Keratinocyte (primary cell): ENCODE measurements at regions not wholly inside any gene's neighbourhood (a gene's known extent, or its start where the extent isn't known, plus 50 kb on each side); places are given as distances from the start of the nearest gene placed in this dataset.
"Not testable (repeated sequence)": the region's sequence is repeated elsewhere in the genome, so short reads cannot be mapped to it uniquely, and the experiment has no call there.

Source experiments
- EZH2 ChIP-seq: IDR thresholded peaks from one replicate; pipeline ENCODE4 v1.6.1; 2012; ENCODE audit warnings: inconsistent platforms, mild to moderate bottlenecking, low read length, moderate library complexity
- TF ChIP-seq, protein P1 (sequence below), 3 experiments: IDR thresholded peaks in 1 of 3; conservative IDR thresholded peaks in 1 of 3; optimal IDR thresholded peaks in 1 of 3; 2 replicates in 2 of 3; 3 replicates in 1 of 3; pipeline versions ENCODE3 to v1.5.1; 2011; ENCODE audit warnings: low read length in 3 of 3, mild to moderate bottlenecking in 3 of 3, moderate library complexity in 2 of 3, control low read depth in 1 of 3, inconsistent platforms in 1 of 3; ENCODE audit not compliant: insufficient read depth in 2 of 3; ENCODE audit errors: extremely low read depth in 1 of 3

DNA sequence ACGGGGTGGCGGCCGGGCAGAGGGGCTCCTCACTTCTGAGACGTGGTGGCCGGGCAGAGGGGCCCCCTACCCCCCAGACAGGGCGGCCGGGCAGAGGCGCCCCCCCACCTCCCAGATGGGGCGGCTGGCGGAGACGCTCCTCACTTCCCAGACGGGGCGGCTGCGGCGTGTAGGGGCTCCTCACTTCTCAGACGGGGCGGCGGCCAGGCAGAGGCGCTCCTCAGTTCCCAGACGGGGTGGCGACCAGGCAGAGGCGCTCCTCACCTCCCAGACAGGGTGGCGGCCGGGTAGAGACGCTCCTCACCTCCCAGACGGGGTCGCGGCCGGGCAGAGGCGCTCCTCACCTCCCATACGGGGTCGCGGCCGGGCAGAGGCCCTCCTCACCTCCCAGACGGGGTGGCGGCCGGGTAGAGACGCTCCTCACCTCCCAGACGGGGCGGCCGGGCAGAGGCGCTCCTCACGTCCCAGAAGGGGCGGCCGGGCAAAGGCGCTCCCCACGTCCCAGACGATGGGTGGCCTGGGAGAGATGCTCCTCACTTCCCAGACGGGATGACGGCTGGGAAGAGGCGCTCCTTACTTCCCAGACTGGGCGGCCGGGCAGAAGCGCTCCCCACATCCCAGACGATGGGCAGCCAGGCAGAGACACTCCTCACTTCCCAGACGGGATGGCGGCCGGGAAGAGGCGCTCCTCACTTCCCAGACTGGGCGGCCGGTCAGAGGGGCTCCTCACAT is 536.6 kb upstream of the TUSC1 start:
- TF ChIP-seq, protein P1, sequence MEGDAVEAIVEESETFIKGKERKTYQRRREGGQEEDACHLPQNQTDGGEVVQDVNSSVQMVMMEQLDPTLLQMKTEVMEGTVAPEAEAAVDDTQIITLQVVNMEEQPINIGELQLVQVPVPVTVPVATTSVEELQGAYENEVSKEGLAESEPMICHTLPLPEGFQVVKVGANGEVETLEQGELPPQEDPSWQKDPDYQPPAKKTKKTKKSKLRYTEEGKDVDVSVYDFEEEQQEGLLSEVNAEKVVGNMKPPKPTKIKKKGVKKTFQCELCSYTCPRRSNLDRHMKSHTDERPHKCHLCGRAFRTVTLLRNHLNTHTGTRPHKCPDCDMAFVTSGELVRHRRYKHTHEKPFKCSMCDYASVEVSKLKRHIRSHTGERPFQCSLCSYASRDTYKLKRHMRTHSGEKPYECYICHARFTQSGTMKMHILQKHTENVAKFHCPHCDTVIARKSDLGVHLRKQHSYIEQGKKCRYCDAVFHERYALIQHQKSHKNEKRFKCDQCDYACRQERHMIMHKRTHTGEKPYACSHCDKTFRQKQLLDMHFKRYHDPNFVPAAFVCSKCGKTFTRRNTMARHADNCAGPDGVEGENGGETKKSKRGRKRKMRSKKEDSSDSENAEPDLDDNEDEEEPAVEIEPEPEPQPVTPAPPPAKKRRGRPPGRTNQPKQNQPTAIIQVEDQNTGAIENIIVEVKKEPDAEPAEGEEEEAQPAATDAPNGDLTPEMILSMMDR (optimal IDR thresholded peaks at IDR 0.05 in 1 of 3, IDR thresholded peaks at IDR 0.05 in 1 of 3, conservative IDR thresholded peaks at IDR 0.05 in 1 of 3; ENCODE audit: extremely low read depth in 1 of 3, insufficient read depth in 2 of 3, low read length in 3 of 3), result not testable (repeated sequence)
- TF ChIP-seq EZH2, result not testable (repeated sequence)
